ENCODE measurements at regions not wholly inside any gene's neighbourhood (a gene's known extent, or its start where the extent isn't known, plus 50 kb on each side); places are given as distances from the start of the nearest gene placed in this dataset.

- H3K9me3 ChIP-seq (ENCODE audit: low read length) = no peaks in the 10 kb centered on the region
- no peaks in the 10 kb centered on the region for H3K9me2 ChIP-seq (ENCODE audit: insufficient read depth, low read length)
- H3K27ac ChIP-seq (ENCODE audit: low read length) = no peak overlapping the region
- H4K20me1 ChIP-seq (ENCODE audit: insufficient read depth) = no peaks in the 10 kb centered on the region
- H3K27me3 ChIP-seq (ENCODE audit: insufficient read depth, low read depth, low read length) = no peaks in the 10 kb centered on the region
- H3F3A ChIP-seq (ENCODE audit: insufficient read depth, low read length, poor library complexity, severe bottlenecking) = no peaks in the 10 kb centered on the region
- no peak for TF ChIP-seq EZH2 (IDR thresholded peaks at IDR 0.05; ENCODE audit: borderline replicate concordance, insufficient read depth, low read length, poor library complexity, severe bottlenecking)
- TF ChIP-seq MXI1 (conservative IDR thresholded peaks at IDR 0.05; ENCODE audit: poor library complexity, severe bottlenecking) = no peak
- no peak for TF ChIP-seq TAF1 (IDR thresholded peaks at IDR 0.05; ENCODE audit: low read depth)
- no peak for TF ChIP-seq CTCF (IDR thresholded peaks at IDR 0.05; ENCODE audit: poor library complexity, severe bottlenecking)
- no peak for TF ChIP-seq RAD21 (conservative IDR thresholded peaks at IDR 0.05)
- no peak for TF ChIP-seq REST (IDR thresholded peaks at IDR 0.05; ENCODE audit: borderline replicate concordance)
- no peak for TF ChIP-seq EP300 (conservative IDR thresholded peaks at IDR 0.05; ENCODE audit: poor library complexity, severe bottlenecking)
- TF ChIP-seq POLR2AphosphoS5 (IDR thresholded peaks at IDR 0.05) = no peak
- TF ChIP-seq SMC3 (conservative IDR thresholded peaks at IDR 0.05; ENCODE audit: poor library complexity) = no peak
- no peak overlapping the region for H3K4me2 ChIP-seq (ENCODE audit: low read length)
- H3K79me2 ChIP-seq (replicated peaks; ENCODE audit: insufficient read depth, low read length) = no peaks in the 10 kb centered on the region
- H3K4me3 ChIP-seq (ENCODE audit: low read length) = no peak overlapping the region
- H2AFZ ChIP-seq (ENCODE audit: low read depth, low read length) = no peak overlapping the region
- no peak overlapping the region for H3K9ac ChIP-seq (ENCODE audit: low read length)
- H3K36me3 ChIP-seq (ENCODE audit: insufficient read depth, low read length) = no peaks in the 10 kb centered on the region
Measured at GRCh38 chr18:22603902-22604301, 186.2 kb upstream of the CTAGE1 start.

GRCh38 chr18:22604390-22604985 lies 186.8 kb upstream of the CTAGE1 start:
- H3K79me2 ChIP-seq (replicated peaks; ENCODE audit: insufficient read depth, low read length) = no peaks in the 10 kb centered on the region
- no peaks in the 10 kb centered on the region for H3K9me2 ChIP-seq (ENCODE audit: insufficient read depth, low read length)
- no peaks in the 10 kb centered on the region for H4K20me1 ChIP-seq (ENCODE audit: insufficient read depth)
- H2AFZ ChIP-seq (ENCODE audit: low read depth, low read length) = no peak overlapping the region
- H3K4me3 ChIP-seq (ENCODE audit: low read length) = no peak overlapping the region
- no peak overlapping the region for H3K4me2 ChIP-seq (ENCODE audit: low read length)
- no peaks in the 10 kb centered on the region for H3K36me3 ChIP-seq (ENCODE audit: insufficient read depth, low read length)
- no peak overlapping the region for H3K27ac ChIP-seq (ENCODE audit: low read length)
- no peaks in the 10 kb centered on the region for H3K9me3 ChIP-seq (ENCODE audit: low read length)
- no peaks in the 10 kb centered on the region for H3K27me3 ChIP-seq (ENCODE audit: insufficient read depth, low read depth, low read length)
- H3K9ac ChIP-seq (ENCODE audit: low read length) = no peak overlapping the region
- TF ChIP-seq MXI1 (conservative IDR thresholded peaks at IDR 0.05; ENCODE audit: poor library complexity, severe bottlenecking) (no peak), EP300 (conservative IDR thresholded peaks at IDR 0.05; ENCODE audit: poor library complexity, severe bottlenecking) (no peak), TAF1 (IDR thresholded peaks at IDR 0.05; ENCODE audit: low read depth) (no peak), CTCF (IDR thresholded peaks at IDR 0.05; ENCODE audit: poor library complexity, severe bottlenecking) (no peak), REST (IDR thresholded peaks at IDR 0.05; ENCODE audit: borderline replicate concordance) (no peak), EZH2 (IDR thresholded peaks at IDR 0.05; ENCODE audit: borderline replicate concordance, insufficient read depth, low read length, poor library complexity, severe bottlenecking) (no peak), POLR2AphosphoS5 (IDR thresholded peaks at IDR 0.05) (no peak), SMC3 (conservative IDR thresholded peaks at IDR 0.05; ENCODE audit: poor library complexity) (no peak), RAD21 (conservative IDR thresholded peaks at IDR 0.05) (no peak)
- H3F3A ChIP-seq (ENCODE audit: insufficient read depth, low read length, poor library complexity, severe bottlenecking) = no peaks in the 10 kb centered on the region

Data from neural cell (in vitro differentiated cells).